GM19397 (cell line): ENCODE measurements at regions not wholly inside any gene's neighbourhood (a gene's known extent, or its start where the extent isn't known, plus 50 kb on each side); places are given as distances from the start of the nearest gene placed in this dataset.

Source experiments
- ATAC-seq: cut with Tn5 transposase; IDR thresholded peaks from one replicate; pipeline ENCODE4 v1.9.1; 2021; ENCODE audit warnings: mild to moderate bottlenecking, moderate library complexity; ENCODE audit not compliant: unreplicated experiment

DNA sequence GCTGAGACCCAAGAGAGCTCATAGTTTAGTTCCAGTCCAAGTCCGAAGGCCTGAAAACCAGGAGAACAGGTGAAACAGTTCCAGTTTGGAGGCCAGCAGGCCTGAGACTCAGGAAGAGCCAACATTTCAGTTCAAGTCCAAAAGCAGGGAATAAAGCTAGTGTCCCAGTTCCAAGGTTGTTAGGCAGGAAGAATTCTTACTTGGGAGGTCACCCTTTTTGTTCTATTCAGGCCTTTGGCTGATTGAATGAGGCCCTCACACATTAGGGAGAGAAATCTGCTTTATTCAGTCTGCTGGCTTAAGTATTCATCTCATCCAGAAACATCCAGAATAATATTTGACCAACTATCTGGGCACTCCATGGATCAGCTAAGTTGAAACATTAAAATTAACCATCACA is 294.6 kb downstream of the PCNX1 start:
- no peak for ATAC-seq

DNA sequence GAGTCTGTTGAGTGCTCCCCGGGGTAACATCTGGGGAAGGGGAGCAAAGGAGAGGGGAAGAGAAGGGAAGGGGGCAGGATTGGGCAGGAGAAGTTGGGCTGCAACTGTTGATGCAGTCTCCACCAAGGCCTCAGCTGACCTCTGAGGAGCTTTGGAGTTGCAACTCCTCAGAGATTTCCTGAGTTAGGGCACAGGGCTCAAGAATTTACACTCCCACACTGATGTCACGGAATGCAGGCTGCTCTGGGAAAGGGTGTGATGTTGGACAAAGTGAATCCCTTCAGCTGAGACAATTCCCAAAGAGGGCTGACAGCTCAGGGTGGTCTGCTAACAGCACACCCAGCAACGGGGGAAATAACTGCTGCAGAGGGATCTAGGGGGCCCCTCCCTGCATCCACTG is 295.6 kb downstream of the PCNX1 start:
- no peak for ATAC-seq

GRCh38 chr14:71203306-71203705 is 296.0 kb downstream of the PCNX1 start:
- no peak for ATAC-seq

DNA sequence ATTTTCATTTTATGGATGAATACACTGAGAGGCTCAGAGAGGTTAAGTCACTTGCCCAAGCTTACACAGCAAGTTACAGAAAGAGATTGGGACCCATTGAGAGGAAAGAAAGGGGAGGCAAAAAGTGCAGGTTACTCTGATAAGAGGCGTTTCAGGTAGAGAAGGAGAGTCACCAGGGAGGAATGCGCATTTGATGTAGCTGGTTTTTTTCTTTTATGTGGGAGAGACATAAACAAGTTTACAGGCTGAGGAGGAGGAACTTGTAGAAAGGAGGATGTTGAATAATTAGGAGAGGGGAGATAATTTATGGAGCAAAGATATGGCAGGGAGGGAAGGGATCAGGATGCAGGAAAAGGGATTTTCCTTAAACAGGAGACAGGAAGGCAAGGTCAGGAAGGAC is 297.0 kb downstream of the PCNX1 start:
- no peak for ATAC-seq

- no peak for ATAC-seq
Measured at GRCh38 chr14:71204768-71205167, 297.5 kb downstream of the PCNX1 start.

DNA sequence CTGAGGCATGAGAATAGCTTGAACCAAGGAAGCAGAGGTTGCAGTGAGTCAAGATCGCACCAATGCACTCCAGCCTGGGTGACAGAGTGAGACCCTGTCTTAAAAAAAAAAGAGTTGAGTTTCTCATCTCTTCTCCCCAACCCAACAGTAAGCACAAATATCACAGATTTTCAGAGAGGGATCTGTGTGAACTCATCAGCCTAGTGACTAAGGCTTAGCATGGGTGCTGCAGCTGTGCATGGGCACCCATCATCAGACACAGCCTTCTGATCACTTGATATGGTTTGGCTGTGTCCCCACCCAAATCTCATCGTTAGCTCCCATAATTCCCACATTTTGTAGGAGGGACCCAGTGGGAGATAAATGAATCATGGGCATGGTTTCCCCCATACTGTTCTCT is 298.9 kb downstream of the PCNX1 start:
- no peak for ATAC-seq

DNA sequence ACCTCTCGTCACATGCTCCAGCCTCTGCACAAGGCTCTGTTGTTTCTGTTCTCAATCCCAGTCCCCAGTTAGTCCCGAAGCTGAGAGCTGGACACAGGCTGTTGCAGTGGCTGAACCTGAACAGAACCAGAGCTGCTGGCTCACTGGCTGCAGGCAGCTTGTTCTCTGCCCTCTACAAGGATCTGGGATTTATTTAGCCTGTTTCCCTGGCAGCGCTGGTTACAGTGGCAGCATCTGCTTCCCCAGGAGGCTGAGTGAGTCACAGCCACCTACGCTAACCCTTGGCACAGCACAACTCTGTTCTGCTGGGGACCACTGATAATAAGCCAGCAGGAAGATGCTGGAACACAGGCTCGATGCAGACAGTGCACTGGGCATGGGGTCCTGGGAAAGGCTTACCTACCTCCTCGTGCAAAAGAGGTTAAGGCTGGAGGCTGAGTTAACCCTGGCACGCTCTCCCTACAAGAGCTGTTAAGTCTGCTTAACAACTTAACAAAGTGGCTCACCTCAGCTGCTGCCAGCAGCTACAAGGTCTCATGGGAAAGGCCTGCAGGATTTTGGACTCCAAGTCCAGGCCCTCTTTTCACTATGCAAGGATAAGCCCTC is 299.6 kb downstream of the PCNX1 start:
- no peak for ATAC-seq

- no peak for ATAC-seq
Measured at GRCh38 chr14:71208702-71209357, 301.6 kb downstream of the PCNX1 start.

DNA sequence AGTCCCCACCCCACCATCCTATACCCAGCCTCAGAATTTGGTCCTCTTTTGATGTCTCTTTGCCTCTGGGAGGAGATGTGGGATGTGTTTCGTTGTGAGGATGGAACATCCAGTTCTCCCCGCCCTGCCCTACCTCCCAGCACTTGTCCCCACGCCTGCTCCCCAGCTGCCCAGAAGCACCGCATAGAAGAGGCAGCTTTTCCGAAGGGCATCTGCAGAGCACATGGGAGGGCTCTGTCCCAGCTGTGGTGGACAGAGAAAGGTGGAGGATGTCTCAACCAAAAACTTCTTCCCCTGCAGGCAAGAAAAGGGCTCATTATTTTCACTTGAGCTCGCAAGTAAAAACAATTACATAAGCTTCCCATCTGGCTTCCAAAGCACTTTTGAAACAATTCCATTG is 302.6 kb downstream of the PCNX1 start:
- no peak for ATAC-seq

- ATAC-seq = no peak
Measured at GRCh38 chr14:71212093-71212492, 304.8 kb downstream of the PCNX1 start.

DNA sequence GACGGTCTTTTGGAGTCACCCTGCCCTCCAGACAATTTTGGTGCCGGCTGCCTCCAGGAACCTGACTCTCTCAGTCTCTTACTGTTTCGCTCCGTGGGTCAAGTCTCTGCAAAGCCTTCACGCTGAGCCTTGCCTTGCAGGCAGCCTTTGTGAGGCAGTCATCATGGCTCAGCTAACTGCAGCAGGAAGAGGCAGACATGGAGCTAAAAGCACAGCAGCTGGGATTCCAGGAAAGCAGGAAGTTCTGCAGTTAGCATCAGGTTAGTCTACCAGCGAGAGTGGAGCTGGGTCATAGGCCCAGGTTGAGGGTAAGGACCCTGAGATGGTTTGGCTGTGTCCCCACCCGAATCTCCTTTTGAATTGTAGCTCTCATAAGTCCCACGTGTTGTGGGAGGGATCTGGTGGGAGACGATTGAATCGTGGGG is 305.4 kb downstream of the PCNX1 start:
- no peak for ATAC-seq

DNA sequence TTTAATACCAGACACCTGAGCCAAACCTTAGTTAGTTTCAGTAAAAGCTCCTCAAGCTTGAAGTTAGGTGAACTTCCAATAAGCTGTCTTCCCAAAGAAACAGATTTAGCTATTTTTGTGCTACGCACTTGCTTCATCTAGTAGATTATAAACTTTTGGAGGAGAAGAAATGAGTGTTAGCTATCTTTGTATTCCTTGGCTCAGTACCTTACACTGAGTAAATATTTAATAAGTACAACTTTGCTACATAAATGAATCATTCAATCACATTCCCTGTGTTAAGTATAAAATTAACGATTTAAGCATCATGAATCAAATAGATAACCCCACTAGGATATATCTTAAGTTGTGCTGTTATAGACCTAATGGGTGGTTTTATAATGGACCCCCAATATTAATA is 307.0 kb downstream of the PCNX1 start:
- no peak for ATAC-seq

DNA sequence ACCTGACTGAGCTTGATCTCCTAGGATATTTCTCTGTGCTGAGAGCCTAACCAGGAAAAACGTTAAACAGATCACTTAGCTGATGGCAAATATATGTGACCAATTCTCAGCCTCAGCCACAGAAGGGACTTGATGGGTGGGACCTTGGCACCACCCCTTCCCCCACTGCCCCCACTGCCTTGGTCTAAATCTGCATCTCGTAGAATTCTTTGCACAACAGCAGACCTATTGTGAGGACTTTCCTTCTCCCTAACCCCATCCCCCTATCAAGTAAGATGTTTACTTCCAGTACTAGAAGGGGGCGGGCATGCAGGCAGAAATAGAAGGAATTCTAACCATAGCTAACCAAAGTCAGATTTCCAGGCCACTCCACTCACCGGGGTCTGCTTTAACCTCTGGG is 313.2 kb downstream of the PCNX1 start:
- no peak for ATAC-seq

- ATAC-seq = no peak
Measured at GRCh38 chr14:71221119-71221518, 313.9 kb downstream of the PCNX1 start.

DNA sequence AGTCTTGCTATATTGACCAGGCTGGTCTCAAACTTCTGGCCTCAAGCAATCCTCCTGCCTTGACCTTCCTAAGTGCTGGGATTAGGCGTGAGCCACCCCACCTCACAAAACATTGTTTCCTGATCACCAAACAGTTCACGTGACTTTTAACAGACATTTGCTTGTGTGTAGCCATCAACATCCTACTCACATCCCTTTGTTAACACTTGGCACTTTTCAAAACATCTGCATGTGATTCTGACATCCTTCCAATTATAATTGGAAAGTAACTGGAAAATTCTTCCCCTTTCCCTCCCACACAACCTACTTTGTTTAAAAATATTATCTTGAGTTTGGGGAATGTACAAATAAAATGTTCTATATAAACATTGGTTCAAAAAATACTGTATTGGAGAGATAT is 317.9 kb downstream of the PCNX1 start:
- no peak for ATAC-seq

- no peak for ATAC-seq
Measured at GRCh38 chr14:71228711-71229110, 321.5 kb downstream of the PCNX1 start.

GRCh38 chr14:71229875-71230274 is 322.6 kb downstream of the PCNX1 start:
- ATAC-seq = no peak

DNA sequence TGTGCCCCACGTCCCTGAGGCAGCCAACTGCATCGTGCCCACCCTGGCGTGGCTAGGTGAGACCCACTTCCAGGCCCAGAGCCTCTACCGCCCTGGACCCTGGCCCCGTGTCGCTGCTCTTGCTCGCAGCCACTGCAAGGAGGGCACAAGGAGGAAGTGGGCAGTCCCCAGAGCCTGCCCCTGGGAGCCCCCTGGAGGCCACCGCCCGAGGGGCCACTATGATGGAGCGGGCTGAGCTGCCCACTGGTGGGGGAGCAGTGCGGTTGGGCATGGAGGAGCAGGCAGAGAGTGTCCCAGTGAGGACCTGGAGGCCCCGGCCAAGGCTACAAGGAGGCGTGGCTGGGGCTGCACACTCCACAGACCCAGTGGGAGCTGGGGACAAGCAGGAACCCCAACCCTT is 323.6 kb downstream of the PCNX1 start:
- no peak for ATAC-seq

DNA sequence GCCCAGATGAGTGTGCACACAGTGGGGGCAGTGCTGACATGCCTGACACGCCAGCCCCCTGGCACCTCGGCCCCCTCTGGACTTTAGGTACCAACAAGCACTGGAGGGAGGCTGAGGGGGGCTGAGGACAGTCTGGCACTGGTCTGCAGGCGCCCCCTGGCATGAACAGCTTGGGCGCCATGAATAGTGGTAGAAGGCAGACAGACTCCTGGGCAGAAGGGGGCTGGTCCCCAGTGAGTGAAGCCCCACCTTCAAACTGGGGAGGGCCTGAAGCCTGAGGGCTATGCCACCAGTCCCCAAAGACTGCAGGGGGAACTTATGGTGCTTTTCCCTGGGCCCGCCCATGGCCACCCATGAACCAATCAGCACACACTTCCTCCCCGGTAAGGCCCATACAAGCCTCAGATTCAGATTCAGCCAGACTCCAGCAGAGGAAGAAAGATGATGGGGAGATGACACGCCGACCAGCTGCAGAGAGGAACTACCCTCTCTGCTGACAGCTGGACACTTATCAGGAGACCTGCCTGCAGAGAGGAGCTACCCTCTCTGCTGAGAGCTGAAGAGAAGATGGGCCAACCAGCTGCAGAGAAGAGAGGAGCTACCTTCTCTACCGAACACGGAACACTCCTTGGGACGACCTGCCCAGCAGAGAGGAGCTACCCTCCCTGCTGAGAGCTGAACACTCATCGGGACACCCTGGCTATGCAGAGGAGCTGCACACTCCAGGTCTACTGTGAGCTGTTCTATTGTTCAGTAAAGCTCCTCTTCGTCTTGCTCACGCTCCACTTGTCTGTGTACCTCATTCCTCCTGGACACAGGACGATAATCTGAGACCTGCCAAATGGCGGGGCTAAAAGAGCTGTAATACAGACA is 324.5 kb downstream of the PCNX1 start:
- ATAC-seq = peak; percentile 77

DNA sequence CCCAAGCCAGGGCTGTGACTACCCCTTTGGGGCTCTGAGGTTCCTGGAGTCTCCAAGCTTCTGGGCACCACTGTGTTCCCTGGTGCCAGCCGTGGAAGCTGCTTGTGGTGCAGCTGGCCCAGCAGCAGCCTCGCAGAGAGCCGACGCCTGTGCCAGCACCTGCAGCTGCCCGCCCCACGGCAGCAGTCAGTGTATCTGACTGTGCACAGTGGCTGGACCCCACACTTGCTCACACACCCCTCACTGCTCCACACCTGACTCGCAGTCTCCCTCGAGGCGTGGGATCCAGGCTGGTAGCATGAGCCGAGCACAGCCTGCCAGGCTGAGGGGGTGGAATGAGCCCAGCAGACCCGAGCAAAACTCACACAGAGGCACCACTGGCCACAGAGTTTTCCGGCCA is 325.2 kb downstream of the PCNX1 start:
- ATAC-seq = no peak

GRCh38 chr14:71235875-71236274 is 328.6 kb downstream of the PCNX1 start:
- ATAC-seq = no peak

DNA sequence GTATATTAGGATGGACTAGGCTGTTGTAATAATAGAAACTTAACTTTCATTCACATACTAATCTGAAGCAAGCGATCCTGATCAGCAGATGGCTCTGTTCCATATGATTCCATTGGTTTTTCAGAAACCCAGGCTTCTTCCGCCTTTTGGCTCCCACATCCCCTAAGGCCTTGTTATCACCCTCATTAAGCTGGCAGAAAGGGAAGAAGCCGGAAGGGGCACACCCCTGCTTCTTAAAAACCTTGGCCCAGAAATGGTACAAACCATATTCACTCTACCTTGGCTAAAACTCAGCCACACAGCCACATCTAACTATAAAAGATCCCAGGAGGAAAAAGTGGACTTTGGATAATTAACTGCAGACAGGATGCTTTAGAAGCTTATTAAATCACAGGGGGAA is 329.2 kb downstream of the PCNX1 start:
- no peak for ATAC-seq
